NT2/D1 (cell line): ENCODE measurements at regions not wholly inside any gene's neighbourhood (a gene's known extent, or its start where the extent isn't known, plus 50 kb on each side); places are given as distances from the start of the nearest gene placed in this dataset.

Source experiments
- YY1 ChIP-seq: IDR thresholded peaks from 2 replicates; pipeline ENCODE4 v1.6.1; 2011; ENCODE audit not compliant: insufficient read length, insufficient read depth
- ZNF274 ChIP-seq: IDR thresholded peaks from 2 replicates; pipeline ENCODE4 v1.6.1; 2011; ENCODE audit warnings: mild to moderate bottlenecking, low read depth, low read length

- TF ChIP-seq YY1 (no peak), ZNF274 (no peak)
Observed at GRCh38 chrX:20685652-20686051, 418.9 kb upstream of the RPS6KA3 start.
